CD4-positive, alpha-beta T cell treated with Interleukin-17A for 1 hour (primary cell): ENCODE measurements at regions not wholly inside any gene's neighbourhood (a gene's known extent, or its start where the extent isn't known, plus 50 kb on each side); places are given as distances from the start of the nearest gene placed in this dataset.
"Not testable (repeated sequence)": the region's sequence is repeated elsewhere in the genome, so short reads cannot be mapped to it uniquely, and the experiment has no call there.

Experiments
- DNase-seq: peaks from one replicate; pipeline ENCODE4 v3.0.0-alpha.2; 2020

DNA sequence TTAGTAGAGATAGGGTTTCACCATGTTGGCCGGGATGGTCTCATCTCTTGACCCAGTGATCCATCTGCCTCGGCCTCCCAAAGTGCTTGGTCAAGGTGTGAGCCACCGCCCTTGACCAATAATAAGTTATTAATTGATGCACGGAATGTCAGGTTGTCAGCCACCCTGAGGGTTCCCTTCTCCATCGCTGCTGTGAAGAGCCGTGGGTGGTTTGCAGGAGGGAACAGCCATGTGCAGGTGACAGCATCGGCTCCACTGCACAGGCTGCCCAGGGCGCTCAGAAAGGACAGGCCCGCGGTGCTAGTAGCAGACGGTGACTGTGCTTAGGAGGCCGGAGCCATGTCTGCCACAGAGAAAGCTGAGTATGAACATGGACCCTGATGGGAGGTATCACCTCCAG, 814.0 kb downstream of the BRD1 start:
- no peak for DNase-seq

DNA sequence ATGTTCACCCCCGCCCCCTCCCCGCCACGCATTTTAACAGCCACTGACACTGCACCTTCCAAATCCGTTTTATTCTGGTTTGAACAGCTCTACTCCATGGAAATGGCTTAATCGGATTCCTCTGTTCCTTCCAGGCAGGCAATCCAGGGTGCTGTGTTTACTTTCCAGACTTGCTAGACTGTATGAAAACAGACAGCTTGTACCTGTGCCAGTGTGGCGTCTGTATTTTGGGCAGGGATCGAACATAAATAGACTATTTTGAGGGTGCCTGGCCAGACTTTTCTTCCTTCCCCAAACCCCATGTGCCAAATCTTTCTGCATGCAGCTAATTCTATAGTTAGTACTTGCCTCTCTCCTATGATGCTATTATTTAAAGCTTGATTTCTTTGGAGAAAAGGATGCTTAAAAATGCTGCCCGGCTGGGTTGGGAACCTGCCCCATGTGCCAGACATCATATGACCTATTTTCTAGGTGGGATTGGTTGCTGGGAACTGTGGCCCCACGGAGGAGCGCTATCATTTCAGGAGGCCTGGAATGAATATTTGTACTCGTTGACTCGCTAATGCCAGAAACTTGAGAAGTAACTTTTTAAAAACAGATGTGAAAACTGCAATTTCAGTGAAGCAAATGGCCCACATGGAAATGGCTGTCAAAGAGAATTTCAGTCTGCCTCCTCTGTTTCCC, 814.8 kb downstream of the BRD1 start:
- DNase-seq: no peak

DNA sequence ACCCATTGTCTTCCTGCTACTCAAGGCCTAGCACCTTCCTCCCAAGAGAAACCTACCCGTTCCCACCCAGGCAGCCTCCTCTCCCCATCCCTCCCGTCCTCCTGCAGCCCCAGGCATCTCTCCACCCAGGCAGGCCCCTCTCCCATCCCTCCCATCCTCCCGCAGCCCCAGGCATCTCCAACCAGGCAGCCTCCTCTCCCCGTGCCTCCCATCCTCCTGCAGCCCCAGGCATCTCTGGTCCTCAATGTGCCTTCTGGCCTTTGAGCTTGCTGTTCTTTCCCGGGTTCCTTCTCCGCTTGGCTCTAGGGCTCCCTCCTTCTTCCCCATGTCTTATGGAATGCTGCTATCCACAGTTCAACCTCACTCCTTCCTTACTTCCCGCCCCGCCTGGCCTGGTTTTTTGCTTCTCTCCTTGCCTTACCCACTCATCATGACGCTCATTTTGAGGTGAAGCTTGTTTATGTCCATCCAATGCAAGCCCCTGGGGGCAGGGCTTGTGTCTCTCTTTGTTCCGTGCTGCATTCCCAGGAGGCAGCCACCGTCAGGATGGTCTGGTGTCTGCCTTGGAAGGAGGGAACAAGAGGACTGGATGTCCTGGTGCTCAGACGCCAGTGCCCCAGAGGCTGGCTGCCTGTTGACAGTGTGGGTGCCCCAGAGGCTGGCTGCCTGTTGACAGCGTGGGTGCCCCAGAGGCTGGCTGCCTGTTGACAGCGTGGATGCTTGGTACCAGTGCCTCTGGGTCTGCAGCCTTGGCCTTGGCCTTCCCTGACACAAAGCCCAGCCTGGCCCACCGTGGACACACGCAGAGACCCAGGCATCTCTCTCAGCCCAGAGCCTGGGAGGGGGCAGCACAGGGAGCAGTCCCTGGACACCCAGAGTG, 815.7 kb downstream of the BRD1 start:
- DNase-seq: no peak

DNA sequence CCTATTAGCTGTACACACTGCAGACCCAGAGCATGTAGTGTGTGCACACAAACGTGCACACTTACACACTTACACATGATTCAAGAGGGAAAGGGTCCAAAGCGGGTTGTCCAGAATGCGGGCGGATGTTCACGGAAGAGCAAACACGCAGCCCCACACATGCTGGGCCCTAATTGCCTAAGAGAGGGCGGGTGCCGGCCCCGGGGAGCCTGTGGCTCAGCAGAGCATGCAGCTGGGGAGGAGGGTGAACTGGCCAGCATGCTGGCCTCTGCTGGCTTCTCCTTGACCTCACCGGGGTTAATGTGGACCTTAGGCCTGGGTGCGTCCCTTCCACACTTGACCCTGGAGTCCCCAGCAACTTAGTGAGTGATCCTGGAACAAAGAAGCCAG, 816.3 kb downstream of the BRD1 start:
- no peak for DNase-seq

DNA sequence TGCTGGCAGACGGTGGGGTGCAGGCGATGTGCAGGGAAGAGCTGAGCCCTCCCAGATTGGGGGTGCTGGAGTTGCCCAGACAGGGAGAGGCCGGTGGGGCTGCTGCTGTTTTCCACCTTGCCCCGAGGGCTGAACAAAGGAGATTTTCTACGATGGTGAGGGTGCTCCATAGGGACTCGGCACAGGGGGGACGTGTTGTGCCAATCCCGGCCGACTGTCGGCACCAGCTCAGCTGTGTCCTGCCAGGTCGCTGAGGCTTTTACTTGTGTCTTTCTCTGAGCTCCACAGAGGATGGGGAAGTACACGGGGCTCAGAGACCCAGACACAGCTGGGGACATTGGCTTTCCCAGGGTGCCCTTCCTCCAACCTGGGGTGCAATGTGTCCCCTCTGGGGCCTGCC, 816.8 kb downstream of the BRD1 start:
- DNase-seq: no peak

DNA sequence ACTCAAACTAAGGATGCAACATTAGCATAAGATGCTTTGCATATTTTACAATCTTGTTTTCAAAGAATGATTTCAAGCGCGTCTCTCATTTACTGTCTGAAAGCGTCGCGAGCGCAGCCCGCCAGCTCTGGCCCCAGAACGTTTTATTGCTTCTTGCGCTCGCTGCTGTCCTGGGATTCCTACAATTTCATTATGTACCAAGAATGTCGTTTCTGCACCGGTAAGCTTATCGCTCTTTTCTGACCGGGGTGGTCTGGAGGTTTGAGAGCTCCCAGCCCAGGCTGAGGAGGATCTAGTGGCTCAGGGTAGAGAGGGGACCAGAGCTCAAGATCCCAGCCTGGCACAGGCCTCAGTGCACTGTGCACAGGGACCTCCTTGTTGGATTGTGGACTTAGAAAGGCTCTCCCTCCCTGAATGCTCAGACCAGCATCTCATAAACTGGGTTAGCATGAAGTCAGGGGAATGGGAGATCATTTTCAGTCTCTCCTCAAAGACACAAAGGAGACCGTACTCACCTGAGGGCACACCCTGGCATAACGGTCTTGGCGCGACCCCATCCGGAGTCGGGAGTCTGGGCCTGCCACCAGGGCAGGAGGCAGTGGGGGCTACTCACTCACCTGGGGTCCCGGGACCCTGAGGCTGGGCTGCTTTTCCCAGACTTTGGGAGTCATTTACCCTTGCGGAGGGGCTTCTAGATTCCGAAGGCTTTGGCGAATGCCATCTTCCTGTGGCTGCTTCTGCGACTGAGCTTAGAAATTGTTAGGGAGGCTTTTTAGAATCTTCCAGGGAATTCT, 817.4 kb downstream of the BRD1 start:
- no peak for DNase-seq

DNA sequence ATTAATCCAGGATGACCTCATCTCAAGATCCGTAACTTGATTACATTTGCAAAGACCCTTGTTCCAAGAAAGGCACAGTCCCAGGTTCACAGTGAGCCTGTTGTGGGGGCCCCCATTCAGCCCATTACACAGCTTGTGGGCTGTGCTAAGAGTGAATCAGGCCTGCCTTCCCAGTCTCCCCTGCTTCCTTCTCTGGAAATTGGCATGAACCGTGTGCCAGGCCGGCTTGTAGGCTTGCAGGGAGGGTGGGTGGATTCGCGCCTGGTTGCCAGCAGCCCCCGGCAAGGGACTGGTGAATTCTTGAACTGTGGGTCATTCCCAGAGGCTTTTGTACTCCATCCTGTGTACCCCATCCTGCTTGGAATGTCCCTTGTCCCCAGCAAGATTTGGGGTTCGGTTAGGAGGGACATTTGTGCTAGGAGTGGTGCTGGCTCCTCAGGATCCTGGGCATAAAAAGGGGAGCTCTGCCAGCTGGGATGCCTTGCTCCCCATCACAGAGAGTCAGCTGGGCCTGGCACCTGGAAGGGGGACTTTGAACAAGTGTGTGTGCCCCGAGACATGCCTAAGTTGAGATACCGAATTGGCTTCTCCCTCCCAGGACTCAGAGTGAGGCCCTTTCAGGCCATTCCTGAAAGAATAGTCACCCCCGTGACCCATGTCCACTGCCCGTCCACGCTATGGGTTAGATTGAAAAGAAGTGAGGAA, 818.2 kb downstream of the BRD1 start:
- DNase-seq: no peak

DNA sequence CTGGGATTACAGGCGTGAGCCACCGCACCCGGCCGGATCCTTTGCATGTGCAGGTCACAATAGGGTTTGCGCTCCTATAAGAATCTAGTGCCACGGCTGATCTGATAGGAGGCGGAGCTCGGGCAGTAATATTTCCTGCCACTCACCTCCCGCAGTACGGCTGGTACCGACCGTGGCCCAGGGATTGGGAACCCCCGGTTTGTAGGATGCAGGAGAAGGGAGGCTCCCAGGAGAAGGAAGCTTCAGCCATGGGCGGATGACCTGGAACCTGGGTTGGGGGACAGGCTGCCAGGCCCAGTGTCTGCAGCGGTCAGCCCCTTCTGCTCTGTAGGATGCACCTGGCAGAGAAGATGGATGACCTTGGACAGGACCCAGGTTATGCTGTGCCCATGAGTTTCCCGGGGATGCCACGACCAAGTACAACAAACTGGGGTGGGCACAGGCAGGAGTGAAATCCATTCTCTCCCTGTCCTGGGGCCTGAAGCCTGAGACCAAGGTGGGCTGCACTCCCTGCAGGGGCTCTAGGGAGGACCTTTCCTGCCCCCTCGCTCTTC, 818.9 kb downstream of the BRD1 start:
- no peak for DNase-seq

DNA sequence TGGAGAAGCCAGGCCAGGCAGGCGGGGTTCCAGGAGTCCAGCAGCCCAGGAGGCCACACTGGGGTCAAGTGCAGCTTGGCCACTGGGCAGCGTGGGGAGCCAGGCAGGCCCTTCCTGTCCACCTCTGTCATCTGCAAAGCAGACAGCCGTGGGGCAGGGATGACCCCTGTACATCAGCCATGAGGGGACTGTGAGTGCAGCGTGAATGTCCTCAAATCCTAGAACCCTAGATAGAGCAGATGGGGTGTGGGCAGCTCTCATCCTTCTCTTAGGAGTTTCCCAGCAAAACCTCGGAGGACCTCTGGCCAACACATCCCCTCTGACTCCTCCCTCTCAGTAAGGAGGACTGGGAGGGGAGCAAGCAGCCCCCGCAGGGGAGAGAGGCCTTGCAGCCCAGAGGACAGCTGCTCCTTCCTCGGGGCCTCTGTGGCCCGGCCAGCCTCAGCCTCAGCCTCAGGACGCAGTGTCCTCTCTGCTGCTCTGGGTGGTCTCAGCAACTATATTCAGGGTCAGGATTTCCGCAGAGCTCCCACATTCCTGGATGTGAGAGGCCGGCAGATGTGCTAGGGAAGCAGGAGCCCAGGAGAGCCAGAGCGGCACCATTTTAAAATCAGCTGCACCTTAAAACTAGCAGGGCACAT, 820.5 kb downstream of the BRD1 start:
- DNase-seq: no peak

DNA sequence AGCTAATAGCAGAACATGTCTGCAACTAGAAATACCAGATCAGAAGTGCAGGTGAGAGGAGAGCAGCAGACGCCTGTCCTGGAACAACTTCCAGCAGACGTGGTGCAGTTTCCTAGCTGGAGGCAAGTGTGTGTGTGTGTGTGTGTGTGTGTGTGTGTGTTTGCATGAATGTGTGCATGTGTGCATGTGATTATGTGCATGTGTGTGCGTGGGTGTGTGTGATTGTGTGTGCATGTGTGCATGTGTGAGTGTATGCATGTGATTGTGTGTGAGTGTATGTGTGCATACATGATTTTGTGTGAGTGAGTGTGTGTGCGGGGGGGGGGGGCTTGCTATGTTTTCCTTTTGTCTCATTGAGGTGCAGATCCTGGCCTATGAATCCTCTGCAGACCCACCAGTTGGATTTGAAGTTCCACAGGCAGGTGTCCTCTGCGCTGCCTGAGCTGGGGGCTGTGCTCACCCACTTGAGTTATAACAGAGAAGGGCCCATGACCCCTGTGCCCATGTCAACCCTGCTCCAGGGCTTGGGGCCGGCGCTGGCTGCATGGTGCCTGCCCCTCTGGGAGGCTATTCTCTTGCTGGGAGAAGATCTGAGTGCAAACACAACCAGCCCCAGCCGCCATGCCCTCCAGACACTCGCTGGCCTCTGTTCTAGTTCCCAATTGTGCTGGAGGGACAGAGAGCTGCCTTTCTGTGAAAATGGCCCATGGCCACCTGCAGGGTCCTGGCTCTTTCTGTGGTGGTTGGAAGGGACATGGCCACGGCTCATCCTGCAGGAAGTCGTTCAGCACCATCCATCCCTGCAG, 821.3 kb downstream of the BRD1 start:
- DNase-seq: no peak

DNA sequence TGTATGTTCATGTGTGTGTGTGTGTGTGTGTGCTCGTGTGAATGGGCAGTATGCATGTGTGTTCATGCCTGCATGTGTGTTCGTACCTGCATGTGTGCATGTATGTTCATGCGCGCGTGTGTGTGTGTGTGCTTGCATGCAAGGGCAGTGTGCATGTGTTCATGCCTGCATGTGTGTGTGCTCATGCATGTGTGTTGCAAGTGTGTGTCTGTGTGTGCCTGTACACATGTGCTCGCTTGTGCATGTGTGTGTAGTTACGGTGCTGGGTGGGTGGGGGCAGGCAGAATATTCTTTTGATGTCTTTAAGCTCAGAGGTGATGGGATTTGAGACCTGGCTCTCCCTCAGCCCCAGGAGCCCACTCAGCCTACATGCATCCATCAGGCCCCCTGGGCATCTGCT, 822.1 kb downstream of the BRD1 start:
- DNase-seq: no peak

DNA sequence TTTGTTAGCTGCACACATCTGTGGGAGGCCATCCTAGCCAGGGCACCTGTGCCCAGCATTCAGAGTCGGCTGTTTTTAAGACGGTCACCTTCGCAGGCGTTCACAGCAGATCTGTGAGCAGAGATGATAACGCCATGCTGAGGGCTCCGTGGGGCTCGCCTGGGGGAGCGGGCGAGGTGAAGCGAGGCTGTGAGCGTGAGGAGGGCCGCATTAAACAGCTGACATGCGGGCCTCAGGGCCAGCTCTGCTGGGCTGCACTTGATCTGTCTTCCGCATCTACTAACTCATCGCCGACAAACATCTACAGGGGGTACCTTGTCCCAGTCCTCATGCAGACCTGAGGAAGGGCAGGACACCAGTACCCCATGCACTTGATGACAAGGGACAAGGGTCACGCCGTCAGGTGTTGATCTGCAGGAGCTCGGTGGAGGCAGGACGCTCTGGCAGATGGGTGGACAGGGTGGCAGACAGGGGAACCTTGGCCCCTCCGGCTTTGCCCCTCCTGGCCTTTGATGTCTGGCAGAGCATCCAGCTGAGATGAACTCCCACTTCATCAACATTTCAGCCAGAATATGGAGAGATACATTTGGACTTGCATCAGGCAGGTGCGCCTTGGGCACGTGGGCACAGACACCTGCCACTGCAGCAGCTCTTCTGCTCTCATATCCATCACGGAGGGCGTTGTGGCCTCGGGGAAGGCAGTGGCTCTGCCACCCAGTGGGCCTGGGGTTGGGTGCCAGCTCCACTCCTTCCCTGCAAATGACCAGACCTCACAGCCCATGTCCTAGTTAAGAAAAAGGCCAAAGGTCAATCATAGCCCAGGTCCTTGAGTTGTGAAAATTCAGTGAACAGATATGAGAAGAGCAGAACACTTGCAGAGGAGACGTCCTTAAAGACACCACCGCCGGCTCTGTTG, 822.9 kb downstream of the BRD1 start:
- DNase-seq: no peak

DNA sequence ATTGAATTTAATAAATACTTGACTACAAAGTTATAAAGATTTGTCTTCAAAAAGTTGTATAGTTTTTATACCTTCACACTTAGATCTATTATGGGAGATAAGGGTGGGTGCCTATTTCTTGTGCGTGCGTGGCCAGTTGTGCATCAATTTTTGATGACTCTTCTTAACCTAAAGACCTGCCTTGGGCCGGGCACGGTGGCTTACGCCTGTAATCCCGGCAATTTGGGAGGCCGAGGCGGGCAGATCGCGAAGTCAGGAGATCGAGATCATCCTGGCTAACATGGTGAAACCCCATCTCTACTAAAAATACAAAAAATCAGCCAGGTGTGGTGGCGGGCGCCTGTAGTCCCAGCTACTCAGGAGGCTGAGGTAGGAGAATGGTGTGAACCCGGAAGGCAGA, 830.1 kb downstream of the BRD1 start:
- not testable (repeated sequence) for DNase-seq

DNA sequence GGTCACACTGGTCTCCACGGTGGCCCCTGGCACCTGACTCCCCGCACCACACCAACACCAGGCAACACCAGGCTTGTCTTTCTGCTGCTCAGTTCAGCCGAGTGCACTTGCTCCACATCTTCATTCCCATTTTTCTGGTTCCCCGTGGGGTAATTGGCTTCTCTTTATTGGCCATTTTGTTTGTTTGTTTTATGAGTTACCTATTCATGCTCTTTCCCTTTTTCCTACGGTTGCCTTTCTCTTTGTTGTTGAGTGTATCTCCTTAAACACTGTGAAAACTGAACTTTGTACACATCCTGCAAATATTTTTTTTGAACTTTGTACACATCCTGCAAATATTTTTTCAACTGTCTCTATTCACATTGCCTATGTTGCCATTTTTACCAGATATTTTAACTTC, 834.0 kb downstream of the BRD1 start:
- DNase-seq: no peak

DNA sequence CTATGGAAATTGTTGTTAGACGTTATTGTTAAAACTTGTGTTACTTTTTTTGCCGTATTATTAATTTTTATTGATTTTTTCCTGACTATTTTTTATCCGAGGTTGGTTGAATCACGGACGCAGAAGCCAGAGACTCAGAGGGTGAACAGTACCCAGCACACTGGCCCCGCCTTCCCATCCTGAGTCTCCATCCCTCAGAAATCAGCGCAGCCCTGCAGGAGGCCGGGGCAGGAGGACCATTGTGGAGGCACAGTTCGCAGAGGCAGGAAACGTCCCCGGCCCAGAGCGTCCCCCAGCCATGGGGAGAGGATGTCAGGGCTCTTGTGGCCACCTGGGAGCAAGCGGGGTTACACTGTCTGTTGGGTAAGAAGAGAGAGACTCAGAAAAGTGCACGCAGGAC, 843.0 kb downstream of the BRD1 start:
- no peak for DNase-seq

DNA sequence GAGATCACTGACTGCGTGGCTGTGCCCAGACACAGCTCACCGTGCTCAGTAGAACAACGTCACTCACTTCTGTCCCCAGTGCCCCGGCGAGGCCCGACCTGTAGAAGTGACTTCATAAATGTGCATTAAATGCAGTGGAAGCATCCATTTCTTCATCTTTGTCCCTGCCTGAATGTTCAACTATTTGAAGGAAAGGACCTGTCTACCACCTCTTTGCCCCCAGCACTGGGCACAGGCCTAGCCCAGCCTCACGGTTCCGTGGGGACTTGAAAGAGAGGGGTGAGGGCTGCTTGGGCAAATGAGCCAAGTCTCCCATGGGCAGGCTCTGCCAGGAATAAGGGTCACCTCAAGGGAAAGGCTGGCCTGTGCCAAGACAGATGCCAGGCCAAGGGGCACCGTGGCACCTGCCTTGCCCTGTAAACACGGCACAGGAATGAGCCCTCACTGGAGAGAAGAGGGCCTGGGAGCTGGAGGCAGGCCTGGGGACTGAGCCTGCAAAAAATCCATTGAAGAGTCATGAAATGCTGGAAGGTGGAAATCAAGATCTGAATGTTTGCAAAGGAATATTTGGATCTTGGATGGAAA, 845.3 kb downstream of the BRD1 start:
- DNase-seq: no peak

DNA sequence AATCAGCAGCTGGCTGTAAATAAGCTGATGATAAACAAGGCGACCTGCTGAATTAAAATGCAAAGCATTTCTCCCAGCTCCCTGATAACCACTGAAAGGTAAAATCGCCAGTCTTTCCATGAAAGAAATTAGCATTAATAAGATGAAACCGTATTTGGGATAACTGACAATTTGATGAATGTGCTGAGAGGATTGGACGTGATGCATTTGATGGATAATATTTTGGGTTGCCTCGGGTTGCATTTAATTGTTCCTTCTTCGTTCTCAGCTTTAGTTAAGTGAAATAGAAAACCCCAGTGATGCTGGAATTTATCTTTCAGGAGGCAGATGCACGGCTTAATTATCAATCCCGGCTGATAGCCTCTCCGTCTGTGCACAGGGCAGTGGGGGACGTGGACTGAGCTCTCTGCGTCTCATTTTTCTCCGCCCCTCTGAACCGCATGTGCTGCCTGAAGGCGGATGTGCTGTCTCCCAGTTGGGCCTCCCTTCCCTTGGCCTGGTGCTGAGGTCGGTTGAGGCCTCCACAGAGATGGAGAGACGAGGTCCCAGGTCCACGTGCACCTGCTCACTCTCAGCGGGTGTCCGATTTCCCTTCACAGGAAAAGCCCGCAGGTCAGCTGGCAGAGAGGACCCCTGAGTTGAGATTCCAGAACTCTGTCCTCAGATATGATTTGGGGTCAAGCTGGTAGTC, 846.2 kb downstream of the BRD1 start:
- DNase-seq: no peak

DNA sequence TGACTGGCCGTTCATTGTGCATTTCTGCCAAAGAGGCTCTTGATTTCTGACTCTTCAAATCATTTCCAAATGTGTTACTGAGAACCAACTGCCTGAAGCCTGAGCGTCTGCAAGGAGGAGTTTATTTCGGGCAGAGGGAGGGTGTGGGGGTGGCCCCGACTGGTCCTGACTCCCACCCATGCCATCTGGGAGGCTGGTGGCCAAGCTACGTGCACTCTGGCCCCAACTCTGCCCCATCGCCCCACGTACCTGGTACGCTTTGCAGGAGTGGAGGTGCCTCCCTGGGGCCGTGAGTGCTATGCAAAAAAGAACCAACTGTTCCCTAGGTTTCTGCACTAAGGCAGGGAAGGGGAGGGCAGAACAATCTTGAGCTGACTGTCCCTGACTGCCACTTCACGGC, 846.8 kb downstream of the BRD1 start:
- no peak for DNase-seq

DNA sequence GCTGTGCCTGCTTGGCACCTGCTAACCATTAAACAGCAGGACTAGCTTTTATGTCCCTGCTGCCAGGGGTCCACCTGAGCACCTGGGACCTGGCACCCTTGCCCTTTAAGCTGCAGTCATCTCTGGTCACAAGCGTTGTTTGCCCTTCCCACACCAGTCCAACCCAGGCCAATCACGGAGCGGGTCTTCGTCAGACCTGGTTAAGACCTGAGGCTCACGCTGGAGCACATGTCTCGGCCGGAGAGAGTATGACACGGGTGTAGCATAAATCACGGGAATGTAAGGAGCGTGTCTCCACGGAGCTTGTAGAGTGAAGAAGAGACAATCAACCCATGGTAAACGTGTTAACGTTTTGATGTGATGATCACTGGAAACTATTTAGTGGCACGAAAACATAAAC, 847.3 kb downstream of the BRD1 start:
- DNase-seq: no peak
